Activated T-cell treated with anti-CD3 and anti-CD28 coated beads for 48 hours (primary cell): ENCODE measurements at regions not wholly inside any gene's neighbourhood (a gene's known extent, or its start where the extent isn't known, plus 50 kb on each side); places are given as distances from the start of the nearest gene placed in this dataset.

Experiments used
- DNase-seq: peaks from one replicate; pipeline ENCODE4 v3.0.0-alpha.2; 2020; ENCODE audit warnings: low read depth

GRCh38 chr20:50344232-50345071 is 153.8 kb downstream of the CEBPB start:
- DNase-seq: no peak

GRCh38 chr20:50345712-50346373 is 155.2 kb downstream of the CEBPB start:
- no peak for DNase-seq

- no peak for DNase-seq
Measured at GRCh38 chr20:50346374-50347283, 156.0 kb downstream of the CEBPB start.

GRCh38 chr20:50347284-50348063 is 156.8 kb downstream of the CEBPB start:
- DNase-seq: no peak

- no peak for DNase-seq
Measured at GRCh38 chr20:50348096-50348495, 157.5 kb downstream of the CEBPB start.

GRCh38 chr20:50350510-50351249 is 159.5 kb upstream of the PTPN1 start:
- no peak for DNase-seq

- DNase-seq: no peak
Measured at GRCh38 chr20:50351541-50351940, 158.6 kb upstream of the PTPN1 start.

- no peak for DNase-seq
Measured at GRCh38 chr20:50353289-50353961, 156.8 kb upstream of the PTPN1 start.

- DNase-seq: no peak
Measured at GRCh38 chr20:50354721-50355589, 155.2 kb upstream of the PTPN1 start.

GRCh38 chr20:50355590-50356524 is 154.3 kb upstream of the PTPN1 start:
- no peak for DNase-seq

GRCh38 chr20:50356525-50356885 is 153.7 kb upstream of the PTPN1 start:
- DNase-seq: no peak

- DNase-seq: no peak
Measured at GRCh38 chr20:50356962-50357782, 153.0 kb upstream of the PTPN1 start.

- DNase-seq: no peak
Measured at GRCh38 chr20:50357783-50358161, 152.4 kb upstream of the PTPN1 start.

- DNase-seq: no peak
Measured at GRCh38 chr20:50358166-50358565, 152.0 kb upstream of the PTPN1 start.

GRCh38 chr20:50358971-50359370 is 151.2 kb upstream of the PTPN1 start:
- DNase-seq: no peak

GRCh38 chr20:50359607-50360217 is 150.5 kb upstream of the PTPN1 start:
- no peak for DNase-seq

GRCh38 chr20:50360218-50360672 is 149.9 kb upstream of the PTPN1 start:
- DNase-seq: no peak
